IMR-90 (cell line): ENCODE measurements at regions not wholly inside any gene's neighbourhood (a gene's known extent, or its start where the extent isn't known, plus 50 kb on each side); places are given as distances from the start of the nearest gene placed in this dataset.

ENCODE experiments used
- ATAC-seq: fragments of 200-7000 bp; cut with Tn5 transposase; 2 replicates; pipeline ENCODE4 v1.9.1; 2020; ENCODE audit warnings: low read depth, mild to moderate bottlenecking, moderate library complexity
- BruUV-seq: library from RNA; stranded (reverse); fragments of 400-500 nt; replicated peaks from 2 replicates; lab custom pipeline; 2021; lab: Mats Ljungman, UMichigan
- CTCF ChIA-PET: fragments of 300-600 bp; formaldehyde crosslinking; extraction: SDS; loops from one replicate; lab custom pipeline; 2021; ENCODE audit warnings: antibody characterized with exemption; lab: Yijun Ruan, JAX
- POLR2A ChIA-PET: fragments of 300-600 bp; sonication (Branson Sonifier 250); formaldehyde crosslinking; loops from one replicate; lab custom pipeline; 2022; ENCODE audit warnings: antibody characterized with exemption; ENCODE audit not compliant: unreplicated experiment; lab: Charles Lee
- DNase-seq: peaks from one replicate; pipeline ENCODE4 v3.0.0; 2013
- H2AFZ ChIP-seq: replicated peaks from 2 replicates; pipeline ENCODE3; 2013; ENCODE audit warnings: low read length, mild to moderate bottlenecking; ENCODE audit not compliant: poor library complexity
- H2AK5ac ChIP-seq: 2 replicates; pipeline ENCODE4 v1.6.1; 2013; ENCODE audit warnings: low read depth, low read length, inconsistent platforms
- H2AK9ac ChIP-seq: replicated peaks from 2 replicates; pipeline ENCODE3; 2013; ENCODE audit warnings: mild to moderate bottlenecking, low read depth, low read length, moderate library complexity; ENCODE audit not compliant: poor library complexity
- H2BK120ac ChIP-seq: 2 replicates; pipeline ENCODE4 v1.6.1; 2013; ENCODE audit warnings: low read depth, low read length, inconsistent platforms
- H2BK15ac ChIP-seq: 3 replicates; pipeline ENCODE4 v1.6.1; 2013; ENCODE audit warnings: low read depth, low read length, inconsistent platforms
- H2BK20ac ChIP-seq: 2 replicates; pipeline ENCODE4 v1.6.1; 2013; ENCODE audit warnings: low read depth, mild to moderate bottlenecking, inconsistent platforms, low read length, moderate library complexity
- H2BK5ac ChIP-seq: 2 replicates; pipeline ENCODE4 v1.6.1; 2013; ENCODE audit warnings: mild to moderate bottlenecking, low read depth, low read length, inconsistent platforms; ENCODE audit not compliant: poor library complexity, severe bottlenecking
- H3K14ac ChIP-seq: replicated peaks from 2 replicates; pipeline ENCODE4 v1.6.1; 2013; ENCODE audit warnings: low read depth, low read length, inconsistent platforms
- H3K18ac ChIP-seq: 2 replicates; pipeline ENCODE4 v1.6.1; 2013; ENCODE audit warnings: low read depth, low read length, control low read depth
- H3K23ac ChIP-seq: 2 replicates; pipeline ENCODE4 v1.6.1; 2013; ENCODE audit warnings: low read depth, low read length, inconsistent platforms
- H3K27ac ChIP-seq: 2 replicates; pipeline ENCODE4 v1.5.1; 2013; ENCODE audit warnings: mild to moderate bottlenecking, control low read depth, low read length; ENCODE audit not compliant: insufficient read depth
- H3K27me3 ChIP-seq: 2 replicates; pipeline ENCODE4 v1.6.1; 2013; ENCODE audit warnings: low read length; ENCODE audit not compliant: control insufficient read depth, insufficient read depth
- H3K36me3 ChIP-seq: 2 replicates; pipeline ENCODE4 v1.6.1; 2013; ENCODE audit warnings: low read length, mixed read lengths; ENCODE audit not compliant: control insufficient read depth, insufficient read depth
- H3K4ac ChIP-seq: 2 replicates; pipeline ENCODE4 v1.6.1; 2013; ENCODE audit warnings: low read depth, low read length, inconsistent platforms
- H3K4me1 ChIP-seq: 2 replicates; pipeline ENCODE4 v1.6.1; 2013; ENCODE audit warnings: low read length, mixed read lengths; ENCODE audit not compliant: control insufficient read depth, insufficient read depth
- H3K4me2 ChIP-seq: 2 replicates; pipeline ENCODE4 v1.6.1; 2013; ENCODE audit warnings: low read depth, mild to moderate bottlenecking, control low read depth, low read length, moderate library complexity
- H3K4me3 ChIP-seq: 2 replicates; pipeline ENCODE4 v1.5.1; 2013; ENCODE audit warnings: low read depth, mild to moderate bottlenecking, control low read depth, low read length, moderate library complexity; ENCODE audit not compliant: insufficient read depth
- H3K56ac ChIP-seq: 2 replicates; pipeline ENCODE4 v1.6.1; 2013; ENCODE audit warnings: low read length, inconsistent platforms; ENCODE audit not compliant: insufficient read depth; ENCODE audit errors: extremely low read depth
- H3K79me1 ChIP-seq, 2 experiments: 2 replicates each; pipeline ENCODE4 v1.6.1; 2013; ENCODE audit warnings: low read length in 2 of 2, inconsistent platforms in 1 of 2, low read depth in 1 of 2
- H3K9ac ChIP-seq: 2 replicates; pipeline ENCODE4 v1.6.1; 2013; ENCODE audit warnings: low read depth, low read length, control low read depth
- H3K9me1 ChIP-seq: 2 replicates; pipeline ENCODE4 v1.6.1; 2013; ENCODE audit warnings: low read length, inconsistent platforms; ENCODE audit not compliant: insufficient read depth
- H3K9me3 ChIP-seq: 2 replicates; pipeline ENCODE4 v1.6.1; 2013; ENCODE audit warnings: low read length; ENCODE audit not compliant: control insufficient read depth, insufficient read depth
- H4K20me1 ChIP-seq: 2 replicates; pipeline ENCODE4 v1.6.1; 2013; ENCODE audit warnings: low read length, inconsistent platforms; ENCODE audit not compliant: insufficient read depth
- H4K5ac ChIP-seq: 2 replicates; pipeline ENCODE4 v1.6.1; 2013; ENCODE audit warnings: mild to moderate bottlenecking, low read depth, low read length, control low read depth
- H4K8ac ChIP-seq, 2 experiments: 2 replicates each; pipeline ENCODE4 v1.6.1; 2013; ENCODE audit warnings: low read depth in 2 of 2, low read length in 2 of 2, control low read depth in 1 of 2, inconsistent platforms in 1 of 2
- H4K91ac ChIP-seq: 2 replicates; pipeline ENCODE4 v1.6.1; 2013; ENCODE audit warnings: low read depth, low read length, inconsistent platforms; ENCODE audit not compliant: insufficient read depth
- BHLHE40 ChIP-seq: fragments of 150-350 bp; IDR thresholded peaks from 2 replicates; pipeline ENCODE4 v1.6.1; 2016; ENCODE audit warnings: mild to moderate bottlenecking, low read depth, low read length
- CEBPB ChIP-seq: IDR thresholded peaks from 2 replicates; pipeline ENCODE4 v1.6.1; 2012; ENCODE audit warnings: low read depth, low read length, improper control_type of control experiment
- CHD1 ChIP-seq: IDR thresholded peaks from 2 replicates; pipeline ENCODE4 v1.6.1; 2012; ENCODE audit warnings: low read depth, low read length, improper control_type of control experiment
- FOS ChIP-seq: fragments of 150-350 bp; IDR thresholded peaks from 2 replicates; pipeline ENCODE4 v1.6.1; 2016; ENCODE audit warnings: low read depth, low read length
- MXI1 ChIP-seq: IDR thresholded peaks from 2 replicates; pipeline ENCODE4 v1.6.1; 2012; ENCODE audit warnings: low read depth, mild to moderate bottlenecking, low read length, moderate library complexity, borderline replicate concordance
- NFE2L2 ChIP-seq: fragments of 150-350 bp; IDR thresholded peaks from 2 replicates; pipeline ENCODE4 v1.6.1; 2016; ENCODE audit warnings: low read depth, mild to moderate bottlenecking, low read length
- POLR2A ChIP-seq: IDR thresholded peaks from 2 replicates; pipeline ENCODE4 v1.6.1; 2012; ENCODE audit warnings: mild to moderate bottlenecking, low read depth, low read length
- RAD21 ChIP-seq: IDR thresholded peaks from 2 replicates; pipeline ENCODE4 v1.6.1; 2012; ENCODE audit warnings: low read length, improper control_type of control experiment
- RCOR1 ChIP-seq: IDR thresholded peaks from 2 replicates; pipeline ENCODE4 v1.6.1; 2012; ENCODE audit warnings: mild to moderate bottlenecking, low read length, improper control_type of control experiment; ENCODE audit not compliant: insufficient replicate concordance
- RFX5 ChIP-seq: IDR thresholded peaks from 2 replicates; pipeline ENCODE4 v1.8.0; 2012; ENCODE audit warnings: low read depth, mild to moderate bottlenecking, low read length, moderate library complexity
- WGBS, 2 experiments: methylation state at CpG; one replicate each; pipeline versions ENCODE4 v1.1.5 to v1.1.7; 2013; ENCODE audit warnings: missing lambda C conversion rate in 2 of 2; ENCODE audit not compliant: insufficient read length in 1 of 2; ENCODE audit errors: extremely low coverage in 2 of 2; 5-methylcytosine and 5-hydroxymethylcytosine counted together
- dilution Hi-C: fragments of 300-500 bp; cut with HindIII; formaldehyde crosslinking; loops from one replicate; pipeline ENCODE4 v1.14.3; 2018; ENCODE audit warnings: low sequenced_read_pairs; ENCODE audit not compliant: unreplicated experiment
- in situ Hi-C: fragments of 300-500 bp; cut with MboI; formaldehyde crosslinking; loops from 3 replicates; pipeline ENCODE4 v1.14.3; 2019; ENCODE audit warnings: low sequenced_read_pairs, inconsistent platforms, mixed read lengths
- intact Hi-C: fragments of 100-400 bp; cut with micrococcal nuclease; formaldehyde crosslinking; loops from 2 replicates; pipeline ENCODE4 v1.10.0; 2022
- TF ChIP-seq, protein P1 (sequence below): fragments of 150-350 bp; IDR thresholded peaks from 2 replicates; pipeline ENCODE4 v1.6.1; 2016; ENCODE audit warnings: low read depth, mild to moderate bottlenecking, low read length, moderate library complexity, borderline replicate concordance
- TF ChIP-seq, protein P2 (sequence below): conservative IDR thresholded peaks from 2 replicates; pipeline ENCODE4 v1.5.1; 2012; ENCODE audit warnings: mild to moderate bottlenecking, low read depth, low read length, improper control_type of control experiment
- TF ChIP-seq, protein P3 (sequence below): fragments of 150-350 bp; IDR thresholded peaks from 2 replicates; pipeline ENCODE4 v1.6.1; 2017; ENCODE audit warnings: mild to moderate bottlenecking, antibody characterized with exemption, low read length, low read depth

DNA sequence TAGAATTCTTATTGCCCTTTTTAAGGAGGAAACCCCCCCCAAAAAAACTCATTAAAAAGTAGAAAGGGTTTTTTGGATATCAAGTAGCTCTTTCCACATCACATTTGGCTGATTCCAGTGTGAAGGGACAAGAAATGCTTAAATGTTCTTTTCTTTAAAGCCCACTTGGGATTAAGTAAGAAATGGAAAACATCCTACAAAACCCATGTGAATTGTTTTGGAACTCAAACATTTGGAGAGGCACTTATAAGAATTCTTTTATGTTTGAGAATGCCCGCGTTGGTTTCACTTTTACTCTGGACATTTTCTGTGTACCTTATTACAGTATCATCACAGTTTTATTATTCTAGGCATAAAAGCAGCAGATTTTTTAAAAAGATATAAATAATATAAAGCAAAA is 301.1 kb upstream of the ACTBL2 start:
- intact Hi-C loops (no loop called here), in situ Hi-C loops (loop anchor here (5.0 kb wide), 2 partner anchors 486 to 674 kb away; no protein-coding TSS in a partner anchor), dilution Hi-C loops (loop anchor here (25.0 kb wide), 1 partner anchor 654 kb away; no protein-coding TSS in a partner anchor)
- H3K79me1 ChIP-seq, result no peaks in the 10 kb centered on the region
- CTCF ChIA-PET, result no interaction called here
- H3K36me3 ChIP-seq, result no peaks in the 10 kb centered on the region
- no peaks in the 10 kb centered on the region for H4K20me1 ChIP-seq
- H3K14ac ChIP-seq, result no peak overlapping the region
- POLR2A ChIA-PET, result no interaction called here
- no peak for ATAC-seq
- no peak overlapping the region for H4K91ac ChIP-seq
- no TSS peak for BruUV-seq
- H3K9me3 ChIP-seq, result no peaks in the 10 kb centered on the region
- no peak overlapping the region for H2AK5ac ChIP-seq
- H3K4me2 ChIP-seq, result no peak overlapping the region
- DNase-seq, result no peak
- no peaks in the 10 kb centered on the region for H3K27me3 ChIP-seq
- H3K18ac ChIP-seq, result no peak overlapping the region
- H2AK9ac ChIP-seq, result no peak overlapping the region
- no peak overlapping the region for H3K27ac ChIP-seq
- H2BK20ac ChIP-seq, result no peak overlapping the region
- WGBS, 2 experiments, result no CpG with 5 or more reads among the region's 2 CpGs
- H3K4me3 ChIP-seq, result no peak overlapping the region
- H2BK5ac ChIP-seq, result no peak overlapping the region
- H3K9ac ChIP-seq, result no peak overlapping the region
- no peak overlapping the region for H2BK15ac ChIP-seq
- H3K4ac ChIP-seq, result no peak overlapping the region
- no peak for TF ChIP-seq MXI1
- TF ChIP-seq, protein P1, sequence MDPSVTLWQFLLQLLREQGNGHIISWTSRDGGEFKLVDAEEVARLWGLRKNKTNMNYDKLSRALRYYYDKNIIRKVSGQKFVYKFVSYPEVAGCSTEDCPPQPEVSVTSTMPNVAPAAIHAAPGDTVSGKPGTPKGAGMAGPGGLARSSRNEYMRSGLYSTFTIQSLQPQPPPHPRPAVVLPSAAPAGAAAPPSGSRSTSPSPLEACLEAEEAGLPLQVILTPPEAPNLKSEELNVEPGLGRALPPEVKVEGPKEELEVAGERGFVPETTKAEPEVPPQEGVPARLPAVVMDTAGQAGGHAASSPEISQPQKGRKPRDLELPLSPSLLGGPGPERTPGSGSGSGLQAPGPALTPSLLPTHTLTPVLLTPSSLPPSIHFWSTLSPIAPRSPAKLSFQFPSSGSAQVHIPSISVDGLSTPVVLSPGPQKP, result no peak
- TF ChIP-seq, protein P2, sequence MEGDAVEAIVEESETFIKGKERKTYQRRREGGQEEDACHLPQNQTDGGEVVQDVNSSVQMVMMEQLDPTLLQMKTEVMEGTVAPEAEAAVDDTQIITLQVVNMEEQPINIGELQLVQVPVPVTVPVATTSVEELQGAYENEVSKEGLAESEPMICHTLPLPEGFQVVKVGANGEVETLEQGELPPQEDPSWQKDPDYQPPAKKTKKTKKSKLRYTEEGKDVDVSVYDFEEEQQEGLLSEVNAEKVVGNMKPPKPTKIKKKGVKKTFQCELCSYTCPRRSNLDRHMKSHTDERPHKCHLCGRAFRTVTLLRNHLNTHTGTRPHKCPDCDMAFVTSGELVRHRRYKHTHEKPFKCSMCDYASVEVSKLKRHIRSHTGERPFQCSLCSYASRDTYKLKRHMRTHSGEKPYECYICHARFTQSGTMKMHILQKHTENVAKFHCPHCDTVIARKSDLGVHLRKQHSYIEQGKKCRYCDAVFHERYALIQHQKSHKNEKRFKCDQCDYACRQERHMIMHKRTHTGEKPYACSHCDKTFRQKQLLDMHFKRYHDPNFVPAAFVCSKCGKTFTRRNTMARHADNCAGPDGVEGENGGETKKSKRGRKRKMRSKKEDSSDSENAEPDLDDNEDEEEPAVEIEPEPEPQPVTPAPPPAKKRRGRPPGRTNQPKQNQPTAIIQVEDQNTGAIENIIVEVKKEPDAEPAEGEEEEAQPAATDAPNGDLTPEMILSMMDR, result no peak
- no peak for TF ChIP-seq NFE2L2
- no peak for TF ChIP-seq CEBPB
- TF ChIP-seq CHD1, result no peak
- TF ChIP-seq RCOR1, result no peak
- TF ChIP-seq, protein P3, sequence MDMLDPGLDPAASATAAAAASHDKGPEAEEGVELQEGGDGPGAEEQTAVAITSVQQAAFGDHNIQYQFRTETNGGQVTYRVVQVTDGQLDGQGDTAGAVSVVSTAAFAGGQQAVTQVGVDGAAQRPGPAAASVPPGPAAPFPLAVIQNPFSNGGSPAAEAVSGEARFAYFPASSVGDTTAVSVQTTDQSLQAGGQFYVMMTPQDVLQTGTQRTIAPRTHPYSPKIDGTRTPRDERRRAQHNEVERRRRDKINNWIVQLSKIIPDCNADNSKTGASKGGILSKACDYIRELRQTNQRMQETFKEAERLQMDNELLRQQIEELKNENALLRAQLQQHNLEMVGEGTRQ, result no peak
- no peak for TF ChIP-seq RAD21
- no peak for TF ChIP-seq BHLHE40
- no peak for TF ChIP-seq FOS
- no peak for TF ChIP-seq POLR2A
- TF ChIP-seq RFX5, result no peak
- H4K5ac ChIP-seq, result no peak overlapping the region
- no peak overlapping the region for H4K8ac ChIP-seq
- H2AFZ ChIP-seq, result no peak overlapping the region
- no peak overlapping the region for H3K56ac ChIP-seq
- H3K23ac ChIP-seq, result no peak overlapping the region
- H3K4me1 ChIP-seq, result peaks cover 9% of the 10 kb centered on the region
- no peak overlapping the region for H2BK120ac ChIP-seq
- H3K9me1 ChIP-seq, result 0 out of 2 replicates have a peak, but pooled peaks cover 3% of the 10 kb centered on the region
